Sigmoid colon (tissue), 6 donors: ENCODE measurements at regions not wholly inside any gene's neighbourhood (a gene's known extent, or its start where the extent isn't known, plus 50 kb on each side); places are given as distances from the start of the nearest gene placed in this dataset.
A peak's percentile ranks its signal among the peaks of the same experiment; 100 is the strongest.

ENCODE experiments used
- DNase-seq: peaks from one replicate; pipeline ENCODE4 v3.0.0-alpha.2; 2019
- H3K27ac ChIP-seq, 4 donors: fragments of 200-600 bp; sonication (generic); one replicate each; pipeline ENCODE4 v1.5.1; 2016 to 2019; ENCODE audit warnings: mild to moderate bottlenecking in 1 of 4
- H3K27me3 ChIP-seq, 3 donors: fragments of 200-600 bp; sonication (generic); one replicate each; pipeline ENCODE4 v1.5.1; 2019; ENCODE audit warnings: mild to moderate bottlenecking in 1 of 3
- H3K36me3 ChIP-seq, 4 donors: fragments of 200-600 bp; sonication (generic); one replicate each; pipeline ENCODE4 v1.5.1; 2016 to 2019
- H3K4me1 ChIP-seq, 4 donors: fragments of 200-600 bp; sonication (generic); one replicate each; pipeline ENCODE4 v1.5.1; 2017 to 2019
- H3K4me3 ChIP-seq, 4 donors: fragments of 200-600 bp; sonication (generic); one replicate each; pipeline ENCODE4 v1.5.1; 2017 to 2019; ENCODE audit warnings: mild to moderate bottlenecking in 2 of 4, moderate library complexity in 1 of 4
- H3K9me3 ChIP-seq, 4 donors: fragments of 200-600 bp in 3 of 4; sonication (generic) in 3 of 4; one replicate each; pipeline versions ENCODE4 v1.5.1 to v1.6.1; 2013 to 2019
- EP300 ChIP-seq, 4 donors: sonication (generic); formaldehyde crosslinking; IDR thresholded peaks; one replicate each; pipeline ENCODE4 v1.6.1; 2017; ENCODE audit warnings: antibody characterized with exemption in 4 of 4
- POLR2A ChIP-seq, 2 donors: fragments of 450-650 bp; IDR thresholded peaks; one replicate each; pipeline ENCODE4 v1.6.1; 2016; ENCODE audit warnings: antibody characterized with exemption in 2 of 2, mild to moderate bottlenecking in 2 of 2, moderate library complexity in 2 of 2
- POLR2AphosphoS5 ChIP-seq, 4 donors: sonication (generic); formaldehyde crosslinking; IDR thresholded peaks; one replicate each; pipeline ENCODE4 v1.6.1; 2017; ENCODE audit warnings: antibody characterized with exemption in 4 of 4
- WGBS, 2 donors: extraction: QIAGEN DNeasy Blood & Tissue Kit; methylation state at CpG; one replicate each; pipeline ENCODE4 v1.1.7; 2013; 5-methylcytosine and 5-hydroxymethylcytosine counted together
- intact Hi-C: fragments of 100-400 bp; cut with DNase I; formaldehyde crosslinking; loops from one replicate; pipeline ENCODE4 v1.15.1; 2023
- TF ChIP-seq, protein P1 (sequence below), 4 experiments: fragments of 450-650 bp in 3 of 4; fragments of 200-600 bp in 1 of 4; IDR thresholded peaks; one replicate each; pipeline ENCODE4 v1.5.1; 2016 to 2019; ENCODE audit warnings: antibody characterized with exemption in 4 of 4, mild to moderate bottlenecking in 3 of 4, moderate library complexity in 2 of 4
- donor health status: healthy with polysubstance abuse.
- donor health status: healthy.

DNA sequence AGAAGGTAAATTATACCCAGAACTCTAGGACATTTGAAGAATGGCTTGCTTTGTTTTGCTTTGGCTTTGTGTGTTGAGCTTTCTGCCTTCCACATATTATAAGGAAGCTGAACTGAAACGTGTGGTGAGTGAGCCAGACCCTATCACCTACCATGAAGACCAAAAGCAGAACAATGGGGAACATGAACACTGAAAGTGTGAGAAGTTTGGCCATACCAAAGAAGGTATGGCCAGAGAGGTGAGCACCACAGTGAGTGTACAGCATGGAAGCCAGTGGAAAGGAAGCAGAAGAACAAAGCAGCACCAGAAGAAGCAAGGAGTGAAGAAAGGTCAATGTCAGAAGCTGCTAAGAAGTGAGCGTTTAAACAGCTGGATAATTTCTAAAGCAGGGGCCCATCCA, 59.7 kb upstream of the CCDC71L start:
- no peak for DNase-seq
- no peaks in the 10 kb centered on the region for H3K27me3 ChIP-seq
- H3K9me3 ChIP-seq: no peaks in the 10 kb centered on the region
- no peak for TF ChIP-seq POLR2AphosphoS5 (IDR thresholded peaks at IDR 0.05)
- TF ChIP-seq, protein P1, sequence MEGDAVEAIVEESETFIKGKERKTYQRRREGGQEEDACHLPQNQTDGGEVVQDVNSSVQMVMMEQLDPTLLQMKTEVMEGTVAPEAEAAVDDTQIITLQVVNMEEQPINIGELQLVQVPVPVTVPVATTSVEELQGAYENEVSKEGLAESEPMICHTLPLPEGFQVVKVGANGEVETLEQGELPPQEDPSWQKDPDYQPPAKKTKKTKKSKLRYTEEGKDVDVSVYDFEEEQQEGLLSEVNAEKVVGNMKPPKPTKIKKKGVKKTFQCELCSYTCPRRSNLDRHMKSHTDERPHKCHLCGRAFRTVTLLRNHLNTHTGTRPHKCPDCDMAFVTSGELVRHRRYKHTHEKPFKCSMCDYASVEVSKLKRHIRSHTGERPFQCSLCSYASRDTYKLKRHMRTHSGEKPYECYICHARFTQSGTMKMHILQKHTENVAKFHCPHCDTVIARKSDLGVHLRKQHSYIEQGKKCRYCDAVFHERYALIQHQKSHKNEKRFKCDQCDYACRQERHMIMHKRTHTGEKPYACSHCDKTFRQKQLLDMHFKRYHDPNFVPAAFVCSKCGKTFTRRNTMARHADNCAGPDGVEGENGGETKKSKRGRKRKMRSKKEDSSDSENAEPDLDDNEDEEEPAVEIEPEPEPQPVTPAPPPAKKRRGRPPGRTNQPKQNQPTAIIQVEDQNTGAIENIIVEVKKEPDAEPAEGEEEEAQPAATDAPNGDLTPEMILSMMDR (IDR thresholded peaks at IDR 0.05): no peak
- TF ChIP-seq EP300 (IDR thresholded peaks at IDR 0.05): no peak
- TF ChIP-seq POLR2A (IDR thresholded peaks at IDR 0.05): no peak
- intact Hi-C loops: no loop called here
- H3K36me3 ChIP-seq: no peaks in the 10 kb centered on the region
- WGBS, 2 donors: 63% methylated on average over 2 of the region's 2 CpGs
- H3K4me1 ChIP-seq: peaks cover 0 to 22% (median 15%) of the 10 kb centered on the region in 4 donors
- no peak overlapping the region for H3K27ac ChIP-seq
- H3K4me3 ChIP-seq: no peak overlapping the region

DNA sequence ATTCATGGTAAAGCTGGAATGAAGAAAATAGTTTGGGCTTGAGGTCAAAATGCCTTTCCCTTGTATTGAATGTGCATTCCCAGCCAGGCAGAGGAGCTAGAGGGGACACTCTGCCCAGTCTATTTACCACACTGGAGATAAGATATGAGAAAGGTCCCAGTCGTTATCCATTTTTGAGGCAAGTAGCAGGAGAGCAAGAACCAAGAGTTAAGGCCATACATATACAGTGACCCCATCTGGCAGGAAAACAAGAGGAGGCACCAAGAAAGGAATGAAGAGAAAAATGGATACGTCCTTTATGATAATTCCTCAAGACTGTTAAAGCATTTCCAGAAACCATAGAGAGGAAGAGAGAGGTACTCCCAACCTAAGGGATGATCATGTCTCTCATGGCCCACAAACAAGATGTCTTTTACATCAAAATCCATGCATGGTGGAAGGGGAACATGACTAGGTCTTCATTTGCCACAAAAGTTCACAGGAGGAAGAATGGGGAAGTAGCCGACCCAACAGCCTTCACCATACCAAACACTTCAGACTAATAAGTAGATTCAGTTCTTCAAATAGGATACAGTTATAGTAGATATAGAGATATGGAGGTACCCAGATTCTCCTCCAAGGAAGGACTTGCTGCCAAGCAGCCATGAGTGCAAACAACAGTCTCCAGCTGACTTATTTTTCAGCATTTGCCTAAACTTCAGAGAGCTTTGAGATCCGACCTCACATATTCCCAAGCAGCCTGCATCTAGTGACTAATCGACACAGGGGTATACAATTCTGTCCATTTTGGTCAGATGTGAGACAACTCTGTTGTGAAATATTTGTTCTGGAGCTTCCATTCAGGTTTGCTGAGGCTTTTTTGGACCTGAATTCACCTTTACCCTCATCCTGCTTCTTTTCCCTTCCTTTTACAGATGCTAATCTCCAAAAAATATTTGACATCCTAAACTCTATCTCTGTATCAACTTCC, 61.1 kb upstream of the CCDC71L start:
- H3K27me3 ChIP-seq: no peaks in the 10 kb centered on the region
- H3K4me1 ChIP-seq: peaks cover 0 to 22% (median 14%) of the 10 kb centered on the region in 4 donors
- no peak overlapping the region for H3K4me3 ChIP-seq
- H3K36me3 ChIP-seq: no peaks in the 10 kb centered on the region
- no peak overlapping the region for H3K27ac ChIP-seq
- no peak for TF ChIP-seq POLR2AphosphoS5 (IDR thresholded peaks at IDR 0.05)
- no peak for TF ChIP-seq EP300 (IDR thresholded peaks at IDR 0.05)
- no peak for TF ChIP-seq POLR2A (IDR thresholded peaks at IDR 0.05)
- TF ChIP-seq, protein P1 (IDR thresholded peaks at IDR 0.05): no peak
- no peak for DNase-seq
- 85 to 93% methylated on average over 5 of the region's 5 CpGs for WGBS, 2 donors
- H3K9me3 ChIP-seq: no peaks in the 10 kb centered on the region
- intact Hi-C loops: no loop called here

DNA sequence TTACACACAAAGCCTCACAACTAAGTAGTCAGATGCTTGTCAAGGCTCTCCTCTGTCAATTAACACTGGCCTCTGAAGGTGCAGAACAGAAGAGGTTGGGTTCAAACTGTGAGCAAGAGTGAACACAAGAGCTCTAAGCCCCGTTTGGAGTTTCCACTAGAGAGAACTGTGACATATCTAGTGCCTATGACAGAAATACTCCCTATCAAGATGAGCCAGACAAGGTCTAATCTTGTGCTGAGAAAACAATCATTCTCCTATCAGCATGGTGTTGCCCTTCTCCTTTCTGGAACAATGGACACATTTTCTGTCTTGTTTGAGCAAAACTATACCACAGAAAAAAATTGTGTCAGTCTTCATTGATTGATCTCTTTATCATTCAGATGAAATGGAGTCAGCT, 62.4 kb upstream of the CCDC71L start:
- intact Hi-C loops: no loop called here
- no peak for DNase-seq
- 54 to 69% methylated on average over 1 of the region's 1 CpG for WGBS, 2 donors
- Histone ChIP-seq H3K4me1 (peaks cover 0 to 9% (median 3%) of the 10 kb centered on the region in 4 donors), H3K27me3 (no peaks in the 10 kb centered on the region), H3K9me3 (no peaks in the 10 kb centered on the region), H3K27ac (no peak overlapping the region), H3K4me3 (no peak overlapping the region), H3K36me3 (no peaks in the 10 kb centered on the region)
- TF ChIP-seq POLR2A (IDR thresholded peaks at IDR 0.05): no peak

DNA sequence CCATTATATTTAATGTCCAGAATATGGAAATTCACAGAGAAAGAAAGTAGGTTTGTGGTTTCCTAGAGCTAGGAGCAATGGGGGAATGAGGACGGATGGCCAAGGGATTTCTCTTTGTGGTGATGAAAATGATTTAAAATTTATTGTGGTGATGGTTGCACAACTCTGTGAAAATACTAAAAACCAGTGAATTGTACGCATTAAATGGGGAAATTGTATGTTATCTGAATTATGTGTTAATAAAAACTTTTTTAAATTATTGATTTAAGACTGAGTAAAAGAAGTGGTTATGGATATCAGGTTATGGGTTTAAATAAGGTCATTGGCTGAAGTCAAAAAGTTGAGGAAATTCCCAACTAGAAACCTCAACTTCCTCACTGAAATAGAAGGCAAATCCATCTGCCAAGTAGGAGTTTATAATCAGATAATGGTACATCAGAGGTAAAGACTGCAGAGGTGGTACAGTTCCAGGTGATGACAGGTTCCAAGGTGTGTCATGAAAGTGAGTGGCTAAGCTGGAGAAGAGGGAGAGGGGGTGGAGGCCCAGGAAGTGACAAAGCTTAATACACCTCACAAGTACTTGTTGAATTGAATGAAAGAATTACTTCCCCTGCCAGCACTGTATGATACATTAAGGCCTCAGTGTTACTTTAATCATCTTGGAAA, 68.9 kb upstream of the CCDC71L start:
- Histone ChIP-seq H3K27me3 (no peaks in the 10 kb centered on the region), H3K9me3 (no peaks in the 10 kb centered on the region), H3K4me3 (no peak overlapping the region), H3K36me3 (no peaks in the 10 kb centered on the region), H3K27ac (no peak overlapping the region), H3K4me1 (peaks cover 0 to 3% (median 0%) of the 10 kb centered on the region in 4 donors)
- 84 to 88% methylated on average over 2 of the region's 2 CpGs for WGBS, 2 donors
- TF ChIP-seq, protein P1 (IDR thresholded peaks at IDR 0.05): no peak
- no peak for TF ChIP-seq EP300 (IDR thresholded peaks at IDR 0.05)
- no peak for TF ChIP-seq POLR2AphosphoS5 (IDR thresholded peaks at IDR 0.05)
- TF ChIP-seq POLR2A (IDR thresholded peaks at IDR 0.05): no peak
- intact Hi-C loops: no loop called here
- no peak for DNase-seq

DNA sequence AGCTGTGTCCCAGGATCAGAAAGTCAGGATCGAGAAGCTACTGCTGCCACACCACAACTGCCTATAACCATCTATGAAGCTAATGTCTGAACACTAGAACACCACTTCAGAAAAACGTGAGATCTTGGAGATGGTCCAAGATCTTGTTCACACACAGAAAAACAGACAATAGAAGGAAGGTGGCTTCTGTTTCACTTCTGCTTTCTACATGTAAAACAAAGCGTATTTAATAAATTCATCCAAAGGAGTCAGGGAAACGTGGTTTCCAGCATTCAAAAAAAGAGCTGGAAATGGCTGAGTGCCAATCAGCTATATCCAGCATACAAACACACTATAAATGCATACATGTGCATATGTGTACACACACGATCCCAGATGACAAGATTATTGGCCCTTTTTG, 70.2 kb upstream of the CCDC71L start:
- 19 to 21% methylated on average over 5 of the region's 5 CpGs for WGBS, 2 donors
- intact Hi-C loops: no loop called here
- Histone ChIP-seq H3K4me3 (no peak overlapping the region), H3K9me3 (no peaks in the 10 kb centered on the region), H3K27me3 (no peaks in the 10 kb centered on the region), H3K4me1 (peaks cover 0 to 3% (median 0%) of the 10 kb centered on the region in 4 donors), H3K36me3 (no peaks in the 10 kb centered on the region), H3K27ac (no peak overlapping the region)
- TF ChIP-seq, protein P1 (IDR thresholded peaks at IDR 0.05): no peak
- TF ChIP-seq POLR2AphosphoS5 (IDR thresholded peaks at IDR 0.05) (peak in 1 of 4 donors; percentile 19), EP300 (IDR thresholded peaks at IDR 0.05) (no peak), POLR2A (IDR thresholded peaks at IDR 0.05) (no peak)
- no peak for DNase-seq
